Hepatocyte (in vitro differentiated cells): ENCODE measurements at regions not wholly inside any gene's neighbourhood (a gene's known extent, or its start where the extent isn't known, plus 50 kb on each side); places are given as distances from the start of the nearest gene placed in this dataset.

Source experiments
- DNase-seq: peaks from one replicate; pipeline ENCODE4 v3.0.0-alpha.2; 2016; ENCODE audit warnings: low spot score
- H2AFZ ChIP-seq: fragments of 200-600 bp; sonication (generic); 2 replicates; pipeline ENCODE4 v1.6.0; 2016; ENCODE audit warnings: antibody characterized with exemption, mild to moderate bottlenecking
- H3K27ac ChIP-seq: fragments of 200-600 bp; sonication (generic); 2 replicates; pipeline ENCODE4 v1.5.1; 2016; ENCODE audit warnings: mild to moderate bottlenecking
- H3K27me3 ChIP-seq: fragments of 200-600 bp; sonication (generic); 2 replicates; pipeline ENCODE4 v1.6.1; 2016
- H3K36me3 ChIP-seq: fragments of 200-600 bp; sonication (generic); replicated peaks from 2 replicates; pipeline ENCODE4 v1.5.1; 2016; ENCODE audit warnings: low read depth; ENCODE audit not compliant: insufficient read depth
- H3K4me1 ChIP-seq: fragments of 200-600 bp; sonication (generic); 2 replicates; pipeline ENCODE4 v1.5.1; 2016; ENCODE audit warnings: mild to moderate bottlenecking, moderate library complexity; ENCODE audit not compliant: insufficient read depth
- H3K4me2 ChIP-seq: fragments of 200-600 bp; sonication (generic); 2 replicates; pipeline ENCODE4 v1.6.0; 2016
- H3K4me3 ChIP-seq: fragments of 200-600 bp; sonication (generic); 2 replicates; pipeline ENCODE4 v1.5.1; 2016; ENCODE audit warnings: mild to moderate bottlenecking
- H3K79me2 ChIP-seq: fragments of 200-600 bp; sonication (generic); 2 replicates; pipeline ENCODE4 v1.6.0; 2017; ENCODE audit warnings: mild to moderate bottlenecking
- H3K9me2 ChIP-seq: fragments of 200-600 bp; sonication (generic); replicated peaks from 2 replicates; pipeline ENCODE4 v1.6.0; 2017; ENCODE audit warnings: mild to moderate bottlenecking; ENCODE audit not compliant: insufficient read depth
- H3K9me3 ChIP-seq: fragments of 200-600 bp; sonication (generic); 2 replicates; pipeline ENCODE4 v1.5.1; 2016; ENCODE audit warnings: low read depth, mild to moderate bottlenecking
- H4K20me1 ChIP-seq: fragments of 200-600 bp; sonication (generic); 2 replicates; pipeline ENCODE4 v1.6.0; 2016; ENCODE audit warnings: mild to moderate bottlenecking; ENCODE audit not compliant: insufficient read depth, poor library complexity, severe bottlenecking
- CTCF ChIP-seq: fragments of 200-600 bp; sonication (generic); IDR thresholded peaks from 2 replicates; pipeline ENCODE4 v1.5.1; 2016; ENCODE audit warnings: antibody characterized with exemption, mild to moderate bottlenecking; ENCODE audit not compliant: poor library complexity
- EZH2 ChIP-seq: fragments of 200-600 bp; sonication (generic); IDR thresholded peaks from 2 replicates; pipeline ENCODE4 v1.6.1; 2016; ENCODE audit warnings: antibody characterized with exemption, mild to moderate bottlenecking, borderline replicate concordance
- EZH2phosphoT487 ChIP-seq: fragments of 200-600 bp; sonication (generic); IDR thresholded peaks from one replicate; pipeline ENCODE4 v1.6.1; 2018; ENCODE audit warnings: antibody characterized with exemption, mild to moderate bottlenecking, low read depth, moderate library complexity; ENCODE audit not compliant: unreplicated experiment, severe bottlenecking
- WGBS: methylation state at CpG from one replicate; pipeline ENCODE4 v1.1.6; 2016; ENCODE audit warnings: low lambda C conversion rate; ENCODE audit errors: missing lambda C conversion rate; 5-methylcytosine and 5-hydroxymethylcytosine counted together

- Histone ChIP-seq H3K27me3 (no peaks in the 10 kb centered on the region), H3K4me3 (no peak overlapping the region), H2AFZ (no peak overlapping the region), H3K4me2 (no peak overlapping the region), H4K20me1 (no peaks in the 10 kb centered on the region), H3K4me1 (no peaks in the 10 kb centered on the region), H3K79me2 (no peaks in the 10 kb centered on the region), H3K36me3 (no peaks in the 10 kb centered on the region), H3K9me2 (no peaks in the 10 kb centered on the region), H3K9me3 (no peaks in the 10 kb centered on the region), H3K27ac (no peak overlapping the region)
- no peak for DNase-seq
- TF ChIP-seq EZH2phosphoT487: no peak
- TF ChIP-seq EZH2: no peak
- no peak for TF ChIP-seq CTCF
- WGBS: 64% methylated on average over 3 of the region's 3 CpGs
Observed at GRCh38 chr11:104738918-104739317, 159.3 kb downstream of the CASP12 start.

- no peaks in the 10 kb centered on the region for H3K4me1 ChIP-seq
- no peaks in the 10 kb centered on the region for H3K9me3 ChIP-seq
- no peaks in the 10 kb centered on the region for H3K27me3 ChIP-seq
- H3K9me2 ChIP-seq: no peaks in the 10 kb centered on the region
- WGBS: 83% methylated on average over 4 of the region's 4 CpGs
- DNase-seq: no peak
- no peak overlapping the region for H3K4me2 ChIP-seq
- H2AFZ ChIP-seq: no peak overlapping the region
- no peak overlapping the region for H3K4me3 ChIP-seq
- H3K79me2 ChIP-seq: no peaks in the 10 kb centered on the region
- H3K27ac ChIP-seq: no peak overlapping the region
- no peaks in the 10 kb centered on the region for H4K20me1 ChIP-seq
- TF ChIP-seq CTCF: no peak
- TF ChIP-seq EZH2phosphoT487: no peak
- TF ChIP-seq EZH2: no peak
- H3K36me3 ChIP-seq: no peaks in the 10 kb centered on the region
Observed at GRCh38 chr11:104738208-104738607, 160.1 kb downstream of the CASP12 start.

GRCh38 chr11:104736502-104736901 lies 161.8 kb downstream of the CASP12 start:
- H3K79me2 ChIP-seq: no peaks in the 10 kb centered on the region
- H3K27ac ChIP-seq: no peak overlapping the region
- H3K27me3 ChIP-seq: no peaks in the 10 kb centered on the region
- TF ChIP-seq EZH2 (no peak), EZH2phosphoT487 (no peak), CTCF (no peak)
- 63% methylated on average over 2 of the region's 2 CpGs for WGBS
- H2AFZ ChIP-seq: no peak overlapping the region
- no peaks in the 10 kb centered on the region for H3K9me3 ChIP-seq
- no peak overlapping the region for H3K4me3 ChIP-seq
- no peaks in the 10 kb centered on the region for H3K36me3 ChIP-seq
- H4K20me1 ChIP-seq: no peaks in the 10 kb centered on the region
- no peaks in the 10 kb centered on the region for H3K4me1 ChIP-seq
- no peaks in the 10 kb centered on the region for H3K9me2 ChIP-seq
- no peak for DNase-seq
- H3K4me2 ChIP-seq: no peak overlapping the region

GRCh38 chr11:104734998-104735397 lies 163.3 kb downstream of the CASP12 start:
- H3K36me3 ChIP-seq: no peaks in the 10 kb centered on the region
- H2AFZ ChIP-seq: no peak overlapping the region
- H3K4me2 ChIP-seq: no peak overlapping the region
- no peaks in the 10 kb centered on the region for H4K20me1 ChIP-seq
- no peaks in the 10 kb centered on the region for H3K9me3 ChIP-seq
- no peaks in the 10 kb centered on the region for H3K4me1 ChIP-seq
- DNase-seq: no peak
- H3K79me2 ChIP-seq: no peaks in the 10 kb centered on the region
- no peak overlapping the region for H3K4me3 ChIP-seq
- H3K27me3 ChIP-seq: no peaks in the 10 kb centered on the region
- no peaks in the 10 kb centered on the region for H3K9me2 ChIP-seq
- TF ChIP-seq EZH2 (no peak), CTCF (no peak), EZH2phosphoT487 (no peak)
- H3K27ac ChIP-seq: no peak overlapping the region
